HepG2 (cell line): ENCODE measurements at regions not wholly inside any gene's neighbourhood (a gene's known extent, or its start where the extent isn't known, plus 50 kb on each side); places are given as distances from the start of the nearest gene placed in this dataset.

Experiments used
- ATAC-seq: fragments of 200-7000 bp; cut with Tn5 transposase; 3 replicates; pipeline ENCODE4 v1.9.1; 2020; ENCODE audit warnings: mild to moderate bottlenecking, moderate library complexity
- BruUV-seq: library from RNA; stranded (reverse); fragments of 400-500 nt; replicated peaks from 2 replicates; lab custom pipeline; 2021; lab: Mats Ljungman, UMichigan
- CTCF ChIA-PET: fragments of 300-600 bp; formaldehyde crosslinking; extraction: SDS; loops from one replicate; lab custom pipeline; 2021; ENCODE audit warnings: low total read pairs, inconsistent platforms, low intra/inter-chr PET ratio; lab: Yijun Ruan, JAX
- POLR2A ChIA-PET: fragments of 350-600 bp; sonication (Branson Sonifier 250); formaldehyde crosslinking; loops from one replicate; lab custom pipeline; 2020; ENCODE audit warnings: antibody characterized with exemption, inconsistent platforms; lab: Yijun Ruan, JAX
- DNase-seq: peaks from one replicate; pipeline ENCODE4 v3.0.0-alpha.2; 2015; ENCODE audit warnings: low spot score
- FAIRE-seq: peaks from 3 replicates; lab custom pipeline; 2011; peaks lifted over from hg19 to GRCh38; lab: Jason Lieb, UNC
- H2AFZ ChIP-seq: one replicate; pipeline ENCODE4 v1.6.1; 2011; ENCODE audit warnings: low read length, inconsistent platforms
- H3K27ac ChIP-seq: fragments of 300-600 bp; 3 replicates; pipeline ENCODE4 v1.8.0; 2011; ENCODE audit warnings: mixed run types, mild to moderate bottlenecking, mixed read lengths, low read length, inconsistent platforms; ENCODE audit not compliant: insufficient read depth; ENCODE audit errors: extremely low read length
- H3K27me3 ChIP-seq, 2 experiments: fragments of 200-600 bp in 1 of 2; 2 replicates in 1 of 2; 3 replicates in 1 of 2; pipeline versions ENCODE4 v1.6.0 to v1.8.0; 2011; ENCODE audit warnings: low read length in 2 of 2, mild to moderate bottlenecking in 2 of 2, moderate library complexity in 2 of 2, inconsistent platforms in 1 of 2; ENCODE audit not compliant: insufficient read depth in 2 of 2, control insufficient read depth in 1 of 2
- H3K36me3 ChIP-seq, 2 experiments: fragments of 200-600 bp in 1 of 2; replicated peaks in 1 of 2; 2 replicates in 1 of 2; 3 replicates in 1 of 2; pipeline versions ENCODE4 v1.5.1 to v1.8.0; 2011; ENCODE audit warnings: low read length in 2 of 2, inconsistent platforms in 1 of 2; ENCODE audit not compliant: insufficient read depth in 2 of 2, control insufficient read depth in 1 of 2
- H3K4me1 ChIP-seq: 2 replicates; pipeline ENCODE4 v1.5.1; 2012; ENCODE audit warnings: low read length, inconsistent platforms; ENCODE audit not compliant: insufficient read depth
- H3K4me2 ChIP-seq: 2 replicates; pipeline ENCODE4 v1.6.0; 2011; ENCODE audit warnings: low read depth, low read length, inconsistent platforms
- H3K4me3 ChIP-seq, 3 experiments: fragments of 200-600 bp in 1 of 3; sonication (generic), shearing (Covaris generic) in 1 of 3; replicated peaks in 1 of 3; 2 replicates each; pipeline ENCODE4 v1.5.1; 2011 to 2016; ENCODE audit warnings: low read length in 3 of 3, inconsistent platforms in 2 of 3, low read depth in 2 of 3, mild to moderate bottlenecking in 2 of 3, control low read depth in 1 of 3, mixed read lengths in 1 of 3; ENCODE audit not compliant: insufficient read depth in 1 of 3
- H3K79me2 ChIP-seq: one replicate; pipeline ENCODE4 v1.6.1; 2011; ENCODE audit warnings: low read length, inconsistent platforms; ENCODE audit not compliant: insufficient read depth
- H3K9ac ChIP-seq: 2 replicates; pipeline ENCODE4 v1.6.0; 2011; ENCODE audit warnings: mild to moderate bottlenecking, low read depth, low read length, inconsistent platforms; ENCODE audit not compliant: insufficient read depth
- H3K9me3 ChIP-seq: 2 replicates; pipeline ENCODE4 v1.5.1; 2012; ENCODE audit warnings: mild to moderate bottlenecking, low read length
- H4K20me1 ChIP-seq: 2 replicates; pipeline ENCODE4 v1.6.0; 2011; ENCODE audit warnings: inconsistent platforms, mild to moderate bottlenecking, low read length, moderate library complexity; ENCODE audit not compliant: insufficient read depth
- ATF7 ChIP-seq, 2 experiments: fragments of 450-650 bp in 1 of 2; sonication (generic) in 1 of 2; formaldehyde crosslinking in 1 of 2; IDR thresholded peaks; 2 replicates each; pipeline versions ENCODE4 v1.4.0 to v1.6.1; 2016 to 2020; ENCODE audit warnings: antibody characterized with exemption in 1 of 2, mild to moderate bottlenecking in 1 of 2, missing genetic modification reagents in 1 of 2
- ATRX ChIP-seq: sonication (generic); formaldehyde crosslinking; IDR thresholded peaks from 2 replicates; pipeline ENCODE4 v1.4.0; 2020; ENCODE audit warnings: missing genetic modification reagents, borderline replicate concordance
- CREB1 ChIP-seq, 2 experiments: fragments of 450-650 bp in 1 of 2; IDR thresholded peaks; 2 replicates each; pipeline ENCODE4 v1.6.1; 2016 to 2017; ENCODE audit warnings: control low read depth in 1 of 2, mild to moderate bottlenecking in 1 of 2, missing compliant biosample characterization in 1 of 2, missing genetic modification characterization in 1 of 2
- FOXK1 ChIP-seq: sonication (generic); formaldehyde crosslinking; IDR thresholded peaks from 2 replicates; pipeline ENCODE4 v1.4.0; 2020; ENCODE audit warnings: low read depth, missing genetic modification reagents, borderline replicate concordance
- GTF2F1 ChIP-seq: fragments of 150-350 bp; IDR thresholded peaks from 2 replicates; pipeline ENCODE4 v1.6.1; 2014; ENCODE audit warnings: low read length
- PHF5A ChIP-seq: IDR thresholded peaks from one replicate; pipeline ENCODE4 v1.6.1; 2018; ENCODE audit warnings: low read depth, missing genetic modification reagents; ENCODE audit not compliant: unreplicated experiment
- SAP130 ChIP-seq: IDR thresholded peaks from 2 replicates; pipeline ENCODE4 v1.6.1; 2016; ENCODE audit warnings: low read depth
- ZGPAT ChIP-seq: IDR thresholded peaks from 2 replicates; pipeline ENCODE4 v1.6.1; 2016; ENCODE audit warnings: mild to moderate bottlenecking
- ZNF124 ChIP-seq: sonication (generic); formaldehyde crosslinking; IDR thresholded peaks from 2 replicates; pipeline ENCODE4 v1.4.0; 2020; ENCODE audit warnings: missing genetic modification reagents
- ZNF33B ChIP-seq: sonication (generic); formaldehyde crosslinking; IDR thresholded peaks from 2 replicates; pipeline ENCODE4 v1.5.1; 2020; ENCODE audit warnings: mild to moderate bottlenecking, missing genetic modification reagents
- ZNF788 ChIP-seq: sonication (generic); formaldehyde crosslinking; IDR thresholded peaks from 2 replicates; pipeline ENCODE4 v1.5.0; 2020; ENCODE audit warnings: mild to moderate bottlenecking, missing genetic modification reagents, borderline replicate concordance
- WGBS: methylation state at CpG from one replicate; pipeline ENCODE4 v1.1.6; 2017; ENCODE audit warnings: low lambda C conversion rate; 5-methylcytosine and 5-hydroxymethylcytosine counted together
- in situ Hi-C: cut with HindIII; loops from 2 replicates; pipeline ENCODE4 v1.10.0; 2017; ENCODE audit warnings: low pct_unique_long_range_greater_than_20kb; ENCODE audit not compliant: extremely low pct_ligation_motif_present
- intact Hi-C: fragments of 100-400 bp; cut with micrococcal nuclease; formaldehyde crosslinking; loops from one replicate; pipeline ENCODE4 v1.10.0; 2022; ENCODE audit not compliant: unreplicated experiment

GRCh38 chr20:55186228-55186627, 710.8 kb downstream of the DOK5 start:
- Histone ChIP-seq H2AFZ (no peak overlapping the region), H3K4me2 (no peak overlapping the region), H3K27ac (no peak overlapping the region), H3K27me3 (no peaks in the 10 kb centered on the region), H3K4me1 (no peaks in the 10 kb centered on the region), H4K20me1 (no peaks in the 10 kb centered on the region), H3K79me2 (no peaks in the 10 kb centered on the region), H3K4me3 (no peak overlapping the region), H3K9ac (no peak overlapping the region), H3K9me3 (peaks cover 96% of the 10 kb centered on the region), H3K36me3 (no peaks in the 10 kb centered on the region)
- no TSS peak for BruUV-seq
- ChIA-PET POLR2A (no interaction called here), CTCF (no interaction called here)
- no peak for TF ChIP-seq ZNF124
- no peak for TF ChIP-seq FOXK1 (CRISPR knock-in tag)
- no peak for TF ChIP-seq SAP130 (CRISPR knock-in tag)
- TF ChIP-seq PHF5A, result no peak
- peak; percentile 83 for TF ChIP-seq ATF7 (IDR thresholded peaks at IDR 0.05)
- TF ChIP-seq ATF7 (CRISPR knock-in tag; IDR thresholded peaks at IDR 0.05), result no peak
- TF ChIP-seq ZNF788 (CRISPR knock-in tag), result no peak
- no peak for TF ChIP-seq ATRX (CRISPR knock-in tag)
- TF ChIP-seq GTF2F1, result no peak
- no peak for TF ChIP-seq ZNF33B (CRISPR knock-in tag)
- no peak for TF ChIP-seq ZGPAT (CRISPR knock-in tag)
- TF ChIP-seq CREB1 (IDR thresholded peaks at IDR 0.05), result peak; percentile 86
- TF ChIP-seq CREB1 (CRISPR knock-in tag; IDR thresholded peaks at IDR 0.05), result no peak
- 0% methylated on average over 2 of the region's 2 CpGs for whole genome bisulfite sequencing
- no peak for ATAC-seq
- intact Hi-C loops, result no loop called here
- FAIRE-seq, result no peak
- in situ Hi-C loops, result no loop called here
- DNase-seq, result no peak
